Caco-2 (cell line): ENCODE measurements at regions not wholly inside any gene's neighbourhood (a gene's known extent, or its start where the extent isn't known, plus 50 kb on each side); places are given as distances from the start of the nearest gene placed in this dataset.

Source experiments
- BruUV-seq: library from RNA; stranded (reverse); fragments of 400-500 nt; replicated peaks from 2 replicates; lab custom pipeline; 2021; lab: Mats Ljungman, UMichigan
- CTCF ChIA-PET: fragments of 300-600 bp; sonication (Branson Sonifier 250); formaldehyde crosslinking; loops from one replicate; lab custom pipeline; 2022; ENCODE audit warnings: antibody characterized with exemption; lab: Charles Lee
- POLR2A ChIA-PET: fragments of 300-600 bp; sonication (Branson Sonifier 250); formaldehyde crosslinking; loops from one replicate; lab custom pipeline; 2022; ENCODE audit warnings: antibody characterized with exemption; lab: Charles Lee
- DNase-seq, 2 experiments: peaks; one replicate each; pipeline versions ENCODE4 v3.0.0 to v3.0.0-alpha.2; 2020 to 2022
- H3K27me3 ChIP-seq: replicated peaks from 2 replicates; pipeline ENCODE4 v1.6.0; 2011; ENCODE audit warnings: low read length; ENCODE audit not compliant: control insufficient read depth, insufficient read depth
- H3K36me3 ChIP-seq: 2 replicates; pipeline ENCODE4 v1.5.1; 2011; ENCODE audit warnings: low read length; ENCODE audit not compliant: control insufficient read depth, insufficient read depth
- H3K4me1 ChIP-seq: fragments of 250-450 bp; sonication (Bioruptor Pico); 2 replicates; pipeline ENCODE4 v1.5.1; 2020; ENCODE audit warnings: mild to moderate bottlenecking
- H3K4me3 ChIP-seq: 2 replicates; pipeline ENCODE4 v1.5.1; 2011; ENCODE audit warnings: low read depth, mild to moderate bottlenecking, control low read depth, low read length
- H3K9me3 ChIP-seq: fragments of 250-450 bp; sonication (Bioruptor Pico); 2 replicates; pipeline ENCODE4 v1.5.1; 2020; ENCODE audit warnings: mild to moderate bottlenecking, moderate library complexity
- H3K27ac Mint-ChIP-seq: one replicate; pipeline ENCODE4 v1.8.0; 2022; ENCODE audit warnings: mixed read lengths; ENCODE audit not compliant: unreplicated experiment
- H3K27me3 Mint-ChIP-seq: one replicate; pipeline ENCODE4 v1.8.0; 2022; ENCODE audit warnings: mixed read lengths; ENCODE audit not compliant: insufficient read depth, unreplicated experiment
- H3K36me3 Mint-ChIP-seq: one replicate; pipeline ENCODE4 v1.8.0; 2022; ENCODE audit warnings: mild to moderate bottlenecking, mixed read lengths; ENCODE audit not compliant: insufficient read depth, unreplicated experiment
- H3K4me1 Mint-ChIP-seq: one replicate; pipeline ENCODE4 v1.8.0; 2022; ENCODE audit warnings: low read depth, mixed read lengths; ENCODE audit not compliant: unreplicated experiment
- H3K4me3 Mint-ChIP-seq: one replicate; pipeline ENCODE4 v1.8.0; 2022; ENCODE audit warnings: mild to moderate bottlenecking, moderate library complexity, mixed read lengths; ENCODE audit not compliant: unreplicated experiment
- H3K9me3 Mint-ChIP-seq: one replicate; pipeline ENCODE4 v1.8.0; 2022; ENCODE audit warnings: mixed read lengths; ENCODE audit not compliant: unreplicated experiment
- CTCF ChIP-seq, 2 experiments: fragments of 200-600 bp in 1 of 2; IDR thresholded peaks; 1 replicate in 1 of 2; 2 replicates in 1 of 2; pipeline versions ENCODE4 v1.5.1 to v1.8.0; 2011 to 2022; ENCODE audit warnings: antibody characterized with exemption in 1 of 2, control low read depth in 1 of 2, inconsistent platforms in 1 of 2, low read depth in 1 of 2, low read length in 1 of 2, mild to moderate bottlenecking in 1 of 2, moderate library complexity in 1 of 2; ENCODE audit not compliant: insufficient read depth in 1 of 2, severe bottlenecking in 1 of 2, unreplicated experiment in 1 of 2
- intact Hi-C: fragments of 100-400 bp; cut with micrococcal nuclease; formaldehyde crosslinking; loops from one replicate; pipeline ENCODE4 v1.10.0; 2022; ENCODE audit not compliant: unreplicated experiment

GRCh38 chr18:70422391-70422965 is 133.6 kb downstream of the SOCS6 start:
- no peak for DNase-seq
- no peaks in the 10 kb centered on the region for H3K27me3 ChIP-seq
- ChIA-PET POLR2A (no interaction called here), CTCF (no interaction called here)
- Mint-ChIP-seq H3K4me3 (no peak overlapping the region), H3K36me3 (peaks cover 5% of the 10 kb centered on the region), H3K9me3 (no peaks in the 10 kb centered on the region), H3K27me3 (no peaks in the 10 kb centered on the region), H3K27ac (no peak overlapping the region), H3K4me1 (peaks cover 28% of the 10 kb centered on the region)
- BruUV-seq, result no TSS peak
- H3K4me1 ChIP-seq, result peaks cover 18% of the 10 kb centered on the region; the same call in 1 of the 2 replicates
- H3K36me3 ChIP-seq, result no peaks in the 10 kb centered on the region
- no peak overlapping the region for H3K4me3 ChIP-seq
- no peaks in the 10 kb centered on the region for H3K9me3 ChIP-seq
- intact Hi-C loops, result no loop called here
- TF ChIP-seq CTCF (IDR thresholded peaks at IDR 0.05; ENCODE audit: insufficient read depth in 1 of 2, low read depth in 1 of 2, low read length in 1 of 2, severe bottlenecking in 1 of 2, unreplicated experiment in 1 of 2), result no peak

DNA sequence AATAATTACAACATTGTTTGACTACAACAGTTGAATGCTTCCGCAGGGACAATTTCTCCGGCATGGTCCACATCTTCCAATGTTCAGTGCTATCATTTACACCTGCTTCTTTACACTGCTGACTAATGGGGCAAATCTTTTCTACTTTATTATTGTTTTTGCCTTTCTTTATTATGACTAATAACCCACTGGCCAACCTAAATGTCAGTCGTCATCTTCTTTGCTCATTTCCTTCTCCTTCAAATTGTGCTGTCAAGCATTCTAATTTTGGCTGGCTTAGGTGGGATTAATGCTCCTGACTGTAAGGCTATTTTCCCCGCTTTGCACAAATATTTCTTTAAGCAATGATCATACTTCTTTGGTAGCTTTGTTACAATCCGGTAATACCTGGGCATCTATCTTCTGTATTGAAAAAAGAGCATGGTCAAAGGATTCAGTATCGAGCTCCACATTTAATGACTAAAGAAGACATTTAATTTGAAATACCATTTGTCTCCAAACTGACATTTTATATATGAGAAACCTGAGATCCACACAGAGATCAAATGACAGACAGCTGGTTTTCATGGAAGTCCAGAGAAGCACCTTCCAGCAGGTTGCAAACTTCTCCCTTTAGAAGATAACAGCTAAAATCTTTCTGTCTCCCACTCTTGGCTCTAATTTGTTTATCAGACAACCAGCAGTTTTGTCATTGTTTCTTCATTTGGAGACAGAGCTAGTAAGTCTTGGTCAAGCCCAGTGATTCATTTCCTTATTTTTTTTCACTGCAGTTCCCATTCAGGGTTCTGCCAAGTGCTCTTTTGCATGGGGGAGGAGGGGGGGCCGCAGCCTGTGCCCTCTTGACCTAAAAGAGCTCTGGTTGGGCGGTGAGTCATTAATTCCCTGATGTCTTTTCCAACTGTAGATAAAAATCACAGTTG is 132.9 kb downstream of the SOCS6 start:
- BruUV-seq, result no TSS peak
- TF ChIP-seq CTCF (IDR thresholded peaks at IDR 0.05; ENCODE audit: insufficient read depth in 1 of 2, low read depth in 1 of 2, low read length in 1 of 2, severe bottlenecking in 1 of 2, unreplicated experiment in 1 of 2), result no peak
- Mint-ChIP-seq H3K4me3 (no peak overlapping the region), H3K27ac (no peak overlapping the region), H3K9me3 (no peaks in the 10 kb centered on the region), H3K36me3 (peaks cover 5% of the 10 kb centered on the region), H3K27me3 (no peaks in the 10 kb centered on the region), H3K4me1 (peaks cover 28% of the 10 kb centered on the region)
- H3K36me3 ChIP-seq, result no peaks in the 10 kb centered on the region
- ChIA-PET CTCF (no interaction called here), POLR2A (no interaction called here)
- H3K4me3 ChIP-seq, result no peak overlapping the region
- H3K27me3 ChIP-seq, result no peaks in the 10 kb centered on the region
- peaks cover 18% of the 10 kb centered on the region; the same call in 1 of the 2 replicates for H3K4me1 ChIP-seq
- no peak for DNase-seq
- H3K9me3 ChIP-seq, result no peaks in the 10 kb centered on the region
- intact Hi-C loops, result no loop called here

- POLR2A ChIA-PET, result no interaction called here
- no peak overlapping the region for H3K4me3 Mint-ChIP-seq
- H3K36me3 Mint-ChIP-seq, result peaks cover 5% of the 10 kb centered on the region
- BruUV-seq, result no TSS peak
- Histone ChIP-seq H3K9me3 (no peaks in the 10 kb centered on the region), H3K27me3 (no peaks in the 10 kb centered on the region), H3K4me1 (peaks cover 18% of the 10 kb centered on the region; the same call in 1 of the 2 replicates), H3K36me3 (no peaks in the 10 kb centered on the region), H3K4me3 (no peak overlapping the region)
- H3K9me3 Mint-ChIP-seq, result no peaks in the 10 kb centered on the region
- H3K27me3 Mint-ChIP-seq, result no peaks in the 10 kb centered on the region
- H3K27ac Mint-ChIP-seq, result peak overlapping the region; percentile 35
- intact Hi-C loops, result no loop called here
- DNase-seq, result no peak
- H3K4me1 Mint-ChIP-seq, result peaks cover 33% of the 10 kb centered on the region
- TF ChIP-seq CTCF (IDR thresholded peaks at IDR 0.05; ENCODE audit: insufficient read depth in 1 of 2, low read depth in 1 of 2, low read length in 1 of 2, severe bottlenecking in 1 of 2, unreplicated experiment in 1 of 2), result no peak
- CTCF ChIA-PET, result no interaction called here
These were observed 131.5 kb downstream of the SOCS6 start for GRCh38 chr18:70420146-70420898.
